Chondrocyte (in vitro differentiated cells): ENCODE measurements at regions not wholly inside any gene's neighbourhood (a gene's known extent, or its start where the extent isn't known, plus 50 kb on each side); places are given as distances from the start of the nearest gene placed in this dataset.

Source experiments
- DNase-seq: peaks from one replicate; pipeline ENCODE4 v3.0.0; 2021; ENCODE audit warnings: mixed read lengths, low spot score
- H3K27ac Mint-ChIP-seq: one replicate; pipeline ENCODE4 v1.8.0; 2021; ENCODE audit warnings: mild to moderate bottlenecking, moderate library complexity, mixed read lengths; ENCODE audit not compliant: unreplicated experiment
- H3K27me3 Mint-ChIP-seq: 2 replicates; pipeline ENCODE4 v1.8.0; 2021; ENCODE audit warnings: low read depth, mixed read lengths
- H3K36me3 Mint-ChIP-seq: 2 replicates; pipeline ENCODE4 v1.8.0; 2021; ENCODE audit warnings: low read depth, mixed read lengths
- H3K4me1 Mint-ChIP-seq: 2 replicates; pipeline ENCODE4 v1.8.0; 2021; ENCODE audit warnings: low read depth, mild to moderate bottlenecking, mixed read lengths
- H3K4me3 Mint-ChIP-seq: one replicate; pipeline ENCODE4 v1.8.0; 2021; ENCODE audit warnings: mild to moderate bottlenecking, moderate library complexity, mixed read lengths; ENCODE audit not compliant: unreplicated experiment
- H3K9me3 Mint-ChIP-seq: 2 replicates; pipeline ENCODE4 v1.8.0; 2021; ENCODE audit warnings: low read depth, mixed read lengths
- TF ChIP-seq, protein P1 (sequence below): fragments of 200-600 bp; sonication (generic); IDR thresholded peaks from 2 replicates; pipeline ENCODE4 v1.5.0; 2021; ENCODE audit warnings: antibody characterized with exemption, mild to moderate bottlenecking, moderate library complexity

DNA sequence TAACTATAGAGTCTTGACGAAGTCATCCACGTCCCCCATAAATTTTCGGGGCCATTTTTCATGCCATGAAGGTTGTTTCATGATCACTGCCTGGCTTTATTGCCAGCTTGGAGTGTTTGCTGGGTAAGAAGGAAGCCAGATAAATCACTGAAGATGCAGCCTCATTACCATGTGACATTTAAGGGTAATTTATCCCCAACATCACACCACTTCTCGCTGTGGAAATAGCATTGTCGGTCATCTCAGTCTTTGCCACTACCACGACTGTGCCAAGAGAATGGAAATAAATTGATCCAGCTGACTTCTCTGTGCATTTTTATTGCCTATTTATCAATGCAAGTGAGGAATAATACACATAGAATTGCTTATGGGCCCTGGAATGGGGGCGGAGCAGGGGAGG lies 617.9 kb downstream of the AJAP1 start:
- Mint-ChIP-seq H3K36me3 (no peaks in the 10 kb centered on the region), H3K27ac (no peak overlapping the region), H3K27me3 (no peaks in the 10 kb centered on the region), H3K9me3 (peaks cover 36% of the 10 kb centered on the region), H3K4me1 (no peaks in the 10 kb centered on the region), H3K4me3 (no peak overlapping the region)
- TF ChIP-seq, protein P1, sequence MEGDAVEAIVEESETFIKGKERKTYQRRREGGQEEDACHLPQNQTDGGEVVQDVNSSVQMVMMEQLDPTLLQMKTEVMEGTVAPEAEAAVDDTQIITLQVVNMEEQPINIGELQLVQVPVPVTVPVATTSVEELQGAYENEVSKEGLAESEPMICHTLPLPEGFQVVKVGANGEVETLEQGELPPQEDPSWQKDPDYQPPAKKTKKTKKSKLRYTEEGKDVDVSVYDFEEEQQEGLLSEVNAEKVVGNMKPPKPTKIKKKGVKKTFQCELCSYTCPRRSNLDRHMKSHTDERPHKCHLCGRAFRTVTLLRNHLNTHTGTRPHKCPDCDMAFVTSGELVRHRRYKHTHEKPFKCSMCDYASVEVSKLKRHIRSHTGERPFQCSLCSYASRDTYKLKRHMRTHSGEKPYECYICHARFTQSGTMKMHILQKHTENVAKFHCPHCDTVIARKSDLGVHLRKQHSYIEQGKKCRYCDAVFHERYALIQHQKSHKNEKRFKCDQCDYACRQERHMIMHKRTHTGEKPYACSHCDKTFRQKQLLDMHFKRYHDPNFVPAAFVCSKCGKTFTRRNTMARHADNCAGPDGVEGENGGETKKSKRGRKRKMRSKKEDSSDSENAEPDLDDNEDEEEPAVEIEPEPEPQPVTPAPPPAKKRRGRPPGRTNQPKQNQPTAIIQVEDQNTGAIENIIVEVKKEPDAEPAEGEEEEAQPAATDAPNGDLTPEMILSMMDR = no peak
- no peak for DNase-seq

DNA sequence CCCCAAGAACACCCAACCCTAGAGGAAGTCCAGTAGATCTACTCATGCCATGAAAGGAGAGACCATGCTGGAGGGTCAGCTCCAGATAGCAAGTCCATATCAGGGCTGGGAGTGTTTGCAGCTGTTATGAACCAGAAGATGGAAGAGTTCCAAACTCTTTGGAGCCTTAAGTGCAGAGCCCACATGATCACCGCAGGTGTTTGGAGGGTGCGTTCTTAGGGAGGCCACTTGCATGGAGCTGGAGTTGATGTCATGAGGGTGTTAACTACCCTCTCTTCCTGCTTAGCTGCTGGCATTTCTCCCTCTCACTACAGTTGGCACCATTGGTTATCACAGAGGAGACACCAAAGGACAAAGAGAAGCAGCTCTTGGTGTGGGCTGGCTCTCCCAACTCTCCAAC lies 616.9 kb downstream of the AJAP1 start:
- Mint-ChIP-seq H3K27ac (no peak overlapping the region), H3K27me3 (no peaks in the 10 kb centered on the region), H3K36me3 (no peaks in the 10 kb centered on the region), H3K4me3 (no peak overlapping the region), H3K9me3 (peaks cover 39% of the 10 kb centered on the region), H3K4me1 (no peaks in the 10 kb centered on the region)
- DNase-seq = no peak
- TF ChIP-seq, protein P1 = no peak

DNA sequence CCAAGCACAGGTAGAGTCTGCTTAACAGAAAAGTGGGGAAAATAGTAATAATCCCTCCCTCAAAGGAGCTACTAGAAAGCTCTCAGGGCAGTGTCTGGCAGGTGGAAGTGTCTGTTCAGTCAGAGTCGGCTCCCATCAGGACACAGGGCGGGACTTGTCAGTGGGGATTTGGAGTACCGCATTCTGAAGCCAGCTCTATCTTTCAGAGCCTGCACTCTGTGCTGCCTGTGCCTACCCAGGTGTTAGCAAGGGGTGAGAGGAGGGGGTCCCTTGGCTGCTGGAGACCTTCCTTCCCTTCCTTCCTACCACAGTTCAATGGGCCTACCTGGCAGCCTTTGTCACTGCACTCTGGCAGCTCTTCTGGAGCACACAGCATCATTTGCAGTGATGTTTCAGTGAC lies 615.5 kb downstream of the AJAP1 start:
- Mint-ChIP-seq H3K27me3 (no peaks in the 10 kb centered on the region), H3K27ac (no peak overlapping the region), H3K4me3 (no peak overlapping the region), H3K4me1 (no peaks in the 10 kb centered on the region), H3K9me3 (peaks cover 39% of the 10 kb centered on the region), H3K36me3 (no peaks in the 10 kb centered on the region)
- no peak for DNase-seq
- TF ChIP-seq, protein P1 = no peak

DNA sequence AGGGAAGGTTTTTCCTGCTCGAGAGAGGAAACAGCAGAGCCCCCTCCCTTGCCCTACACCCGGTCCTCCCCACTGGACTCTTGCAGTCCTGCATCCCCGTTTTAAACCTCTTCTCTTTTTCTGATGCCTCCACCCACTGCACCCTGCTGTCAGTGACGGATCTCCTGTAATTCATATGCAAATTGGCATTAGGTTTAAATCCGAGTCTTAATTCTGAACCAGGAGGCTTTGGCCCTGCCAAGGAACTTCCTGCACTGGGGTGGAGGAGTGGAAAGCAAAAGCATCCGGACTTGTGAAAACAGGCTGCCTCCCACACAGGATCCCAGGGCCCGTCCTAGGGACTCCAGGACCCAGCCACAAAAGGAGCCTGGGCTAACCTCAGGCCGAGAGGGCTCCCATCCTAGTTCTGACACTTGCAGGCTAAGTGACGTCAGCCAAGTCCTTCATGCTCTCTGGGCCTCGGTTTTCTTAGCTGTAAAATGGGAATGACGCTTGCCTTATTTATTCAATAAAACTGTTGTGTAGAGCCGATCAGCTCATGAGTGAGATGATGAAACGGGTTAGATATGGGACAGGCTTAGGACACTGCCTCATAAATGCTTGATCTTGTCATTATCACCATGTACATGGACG lies 613.3 kb downstream of the AJAP1 start:
- H3K27ac Mint-ChIP-seq = no peak overlapping the region
- H3K27me3 Mint-ChIP-seq = no peaks in the 10 kb centered on the region
- H3K36me3 Mint-ChIP-seq = no peaks in the 10 kb centered on the region
- TF ChIP-seq, protein P1 = no peak
- no peaks in the 10 kb centered on the region for H3K4me1 Mint-ChIP-seq
- no peak for DNase-seq
- peaks cover 52% of the 10 kb centered on the region for H3K9me3 Mint-ChIP-seq
- H3K4me3 Mint-ChIP-seq = no peak overlapping the region

DNA sequence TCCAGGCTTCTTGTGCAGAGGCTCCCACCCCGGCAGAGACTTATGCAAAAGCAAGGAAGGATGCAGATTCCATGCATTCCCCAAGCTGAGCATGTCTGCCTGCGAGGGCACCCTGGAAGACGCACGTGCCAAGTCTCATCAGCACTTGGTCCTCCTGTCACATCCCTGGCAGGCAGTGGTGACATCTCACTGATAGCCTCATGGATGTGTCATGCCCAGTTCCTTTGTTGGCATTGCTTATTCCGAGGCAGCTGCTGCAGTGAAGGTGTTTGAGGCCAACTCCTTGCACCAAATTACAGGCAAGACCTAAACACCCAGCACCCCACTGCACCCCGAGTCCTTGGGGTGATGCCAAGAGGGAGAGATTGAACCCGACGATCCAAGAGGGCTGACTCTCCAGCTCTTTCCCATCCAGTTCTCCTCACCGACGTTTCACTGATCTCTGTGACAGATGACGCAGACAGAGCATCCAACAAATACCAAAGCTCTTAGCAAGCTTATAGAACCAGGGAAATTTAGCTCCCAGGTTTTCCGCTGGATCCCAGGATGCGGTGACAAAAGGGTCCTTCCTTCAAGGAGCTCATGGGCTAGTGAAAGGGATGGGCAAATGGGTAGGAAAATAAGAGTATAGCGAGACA lies 611.1 kb downstream of the AJAP1 start:
- Mint-ChIP-seq H3K27ac (no peak overlapping the region), H3K9me3 (peaks cover 51% of the 10 kb centered on the region), H3K36me3 (no peaks in the 10 kb centered on the region), H3K4me1 (no peaks in the 10 kb centered on the region), H3K27me3 (no peaks in the 10 kb centered on the region), H3K4me3 (no peak overlapping the region)
- DNase-seq = no peak
- TF ChIP-seq, protein P1 = no peak
